ENCODE measurements at regions not wholly inside any gene's neighbourhood (a gene's known extent, or its start where the extent isn't known, plus 50 kb on each side); places are given as distances from the start of the nearest gene placed in this dataset.

DNA sequence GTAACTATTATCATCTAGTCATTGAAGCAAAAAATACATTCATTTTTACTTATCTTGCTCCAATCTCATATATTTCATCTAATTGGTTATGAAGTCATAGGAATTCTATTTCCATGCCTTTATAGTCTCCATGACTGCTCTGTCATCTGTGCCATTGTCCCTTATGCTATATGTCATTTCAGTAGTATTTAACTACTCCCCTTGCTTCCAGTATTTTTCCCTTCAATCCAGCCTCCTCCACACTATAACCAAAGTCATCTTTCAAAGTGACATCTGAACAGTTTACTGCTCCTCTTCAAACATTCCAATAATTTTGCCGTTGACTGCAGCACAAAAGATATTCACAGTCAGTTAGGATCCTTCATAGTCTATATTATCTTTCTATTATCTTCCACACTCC lies 216.6 kb upstream of the HS3ST5 start:
- Mint-ChIP-seq H3K4me3 (ENCODE audit: low read depth) (no peak overlapping the region), H3K36me3 (ENCODE audit: low read depth) (no peaks in the 10 kb centered on the region), H3K4me1 (ENCODE audit: low read depth) (no peaks in the 10 kb centered on the region), H3K27ac (no peak overlapping the region), H3K27me3 (ENCODE audit: low read depth) (no peaks in the 10 kb centered on the region), H3K9me3 (peaks cover 12% of the 10 kb centered on the region)
- intact Hi-C loops (cut with micrococcal nuclease): no loop called here
- DNase-seq (ENCODE audit: low spot score): no peak

GRCh38 chr6:114558153-114558552 lies 215.3 kb upstream of the HS3ST5 start:
- Mint-ChIP-seq H3K27ac (no peak overlapping the region), H3K4me1 (ENCODE audit: low read depth) (no peaks in the 10 kb centered on the region), H3K36me3 (ENCODE audit: low read depth) (no peaks in the 10 kb centered on the region), H3K27me3 (ENCODE audit: low read depth) (no peaks in the 10 kb centered on the region), H3K4me3 (ENCODE audit: low read depth) (no peak overlapping the region), H3K9me3 (peaks cover 13% of the 10 kb centered on the region)
- intact Hi-C loops (cut with micrococcal nuclease): no loop called here
- no peak for DNase-seq (ENCODE audit: low spot score)

GRCh38 chr6:114556846-114557488 lies 214.1 kb upstream of the HS3ST5 start:
- DNase-seq (ENCODE audit: low spot score): no peak

DNA sequence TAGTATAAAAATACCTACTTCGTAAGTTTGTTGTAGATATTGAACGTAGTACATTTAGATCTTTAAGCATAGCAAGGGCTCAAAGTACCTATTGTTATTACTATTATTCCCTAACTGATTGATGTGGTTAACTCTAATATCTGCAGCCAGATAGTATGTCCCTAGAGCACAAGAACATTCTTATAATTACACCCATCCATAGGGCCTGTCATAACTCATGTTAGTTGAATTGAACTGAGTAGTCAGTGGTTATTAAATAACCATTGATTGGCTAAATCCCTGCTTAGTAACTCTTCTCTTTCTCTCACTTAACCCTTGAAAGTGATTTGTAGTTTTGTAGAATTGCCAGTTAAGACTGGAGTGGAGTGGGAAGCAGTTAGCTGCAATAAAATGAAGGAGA lies 207.5 kb upstream of the HS3ST5 start:
- no peaks in the 10 kb centered on the region for H3K27me3 Mint-ChIP-seq (ENCODE audit: low read depth)
- intact Hi-C loops (cut with micrococcal nuclease): no loop called here
- no peak overlapping the region for H3K27ac Mint-ChIP-seq
- H3K36me3 Mint-ChIP-seq (ENCODE audit: low read depth): no peaks in the 10 kb centered on the region
- peaks cover 20% of the 10 kb centered on the region for H3K9me3 Mint-ChIP-seq
- no peak overlapping the region for H3K4me3 Mint-ChIP-seq (ENCODE audit: low read depth)
- DNase-seq (ENCODE audit: low spot score): no peak
- H3K4me1 Mint-ChIP-seq (ENCODE audit: low read depth): no peaks in the 10 kb centered on the region

More at GRCh38 chr6:114556846-114557488, 214.1 kb upstream of the HS3ST5 start:
- no peak overlapping the region for H3K4me3 Mint-ChIP-seq (ENCODE audit: low read depth)
- intact Hi-C loops (cut with micrococcal nuclease): no loop called here
- H3K9me3 Mint-ChIP-seq: peaks cover 20% of the 10 kb centered on the region
- no peaks in the 10 kb centered on the region for H3K4me1 Mint-ChIP-seq (ENCODE audit: low read depth)
- H3K27me3 Mint-ChIP-seq (ENCODE audit: low read depth): no peaks in the 10 kb centered on the region
- H3K27ac Mint-ChIP-seq: no peak overlapping the region
- H3K36me3 Mint-ChIP-seq (ENCODE audit: low read depth): no peaks in the 10 kb centered on the region

DNA sequence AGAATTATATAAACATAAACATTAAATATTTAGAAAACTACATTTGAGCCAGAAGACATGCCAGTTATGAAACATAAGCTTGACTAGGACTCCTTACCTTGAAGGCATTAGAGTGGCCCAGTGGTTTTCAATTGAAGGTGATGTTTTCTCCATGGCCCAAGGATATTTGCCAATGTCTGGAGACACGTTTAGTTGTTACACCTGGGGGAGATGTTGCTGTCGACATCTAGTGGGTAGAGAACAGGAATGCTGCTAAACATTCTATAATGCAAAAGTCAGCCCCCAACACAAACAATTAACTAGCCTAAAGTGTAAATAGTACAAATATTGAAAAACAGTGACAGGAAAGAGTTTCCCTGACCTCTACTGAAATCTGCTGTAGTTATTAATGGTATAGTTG lies 200.9 kb upstream of the HS3ST5 start:
- Mint-ChIP-seq H3K27ac (no peak overlapping the region), H3K9me3 (peaks cover 13% of the 10 kb centered on the region), H3K27me3 (ENCODE audit: low read depth) (no peaks in the 10 kb centered on the region), H3K36me3 (ENCODE audit: low read depth) (no peaks in the 10 kb centered on the region), H3K4me3 (ENCODE audit: low read depth) (no peak overlapping the region), H3K4me1 (ENCODE audit: low read depth) (no peaks in the 10 kb centered on the region)
- DNase-seq (ENCODE audit: low spot score): no peak
- intact Hi-C loops (cut with micrococcal nuclease): loop anchor here (10.0 kb wide), 1 partner anchor 199 kb away; the partner anchor contains the start of gene HS3ST5

GRCh38 chr6:114541794-114542193 lies 199.0 kb upstream of the HS3ST5 start:
- no peaks in the 10 kb centered on the region for H3K27me3 Mint-ChIP-seq (ENCODE audit: low read depth)
- H3K27ac Mint-ChIP-seq: no peak overlapping the region
- no peaks in the 10 kb centered on the region for H3K36me3 Mint-ChIP-seq (ENCODE audit: low read depth)
- H3K4me3 Mint-ChIP-seq (ENCODE audit: low read depth): no peak overlapping the region
- intact Hi-C loops (cut with micrococcal nuclease): loop anchor here (10.0 kb wide), 1 partner anchor 197 kb away; the partner anchor contains the start of gene HS3ST5
- no peak for DNase-seq (ENCODE audit: low spot score)
- H3K4me1 Mint-ChIP-seq (ENCODE audit: low read depth): no peaks in the 10 kb centered on the region
- H3K9me3 Mint-ChIP-seq: peaks cover 16% of the 10 kb centered on the region

GRCh38 chr6:114537977-114538376 lies 195.2 kb upstream of the HS3ST5 start:
- H3K4me1 Mint-ChIP-seq (ENCODE audit: low read depth): no peaks in the 10 kb centered on the region
- no peak overlapping the region for H3K4me3 Mint-ChIP-seq (ENCODE audit: low read depth)
- no peaks in the 10 kb centered on the region for H3K36me3 Mint-ChIP-seq (ENCODE audit: low read depth)
- intact Hi-C loops (cut with micrococcal nuclease): no loop called here
- peaks cover 20% of the 10 kb centered on the region for H3K9me3 Mint-ChIP-seq
- no peak for DNase-seq (ENCODE audit: low spot score)
- no peak overlapping the region for H3K27ac Mint-ChIP-seq
- no peaks in the 10 kb centered on the region for H3K27me3 Mint-ChIP-seq (ENCODE audit: low read depth)

DNA sequence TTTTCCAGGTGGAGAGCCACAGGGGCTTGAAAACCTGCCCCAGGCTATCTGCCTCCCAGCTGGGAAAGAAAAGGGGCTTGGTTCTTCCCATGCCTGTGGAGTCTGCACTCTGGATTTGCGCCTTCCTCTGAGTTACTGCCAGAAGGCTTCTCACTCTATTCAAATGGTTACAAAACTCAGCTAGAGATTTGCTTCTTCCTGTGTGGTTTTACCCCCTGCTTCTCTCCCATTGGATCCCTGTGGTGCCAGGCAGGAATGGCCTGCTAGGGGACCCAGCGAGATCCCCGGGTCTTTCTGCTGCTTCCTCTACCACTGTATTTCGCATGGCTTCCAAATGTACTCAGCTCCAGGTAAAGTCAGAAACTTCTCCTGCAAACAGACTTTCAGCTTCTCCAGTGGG lies 192.0 kb upstream of the HS3ST5 start:
- Mint-ChIP-seq H3K4me1 (ENCODE audit: low read depth) (no peaks in the 10 kb centered on the region), H3K27ac (no peak overlapping the region), H3K4me3 (ENCODE audit: low read depth) (no peak overlapping the region), H3K36me3 (ENCODE audit: low read depth) (no peaks in the 10 kb centered on the region), H3K27me3 (ENCODE audit: low read depth) (no peaks in the 10 kb centered on the region), H3K9me3 (peaks cover 17% of the 10 kb centered on the region)
- intact Hi-C loops (cut with micrococcal nuclease): no loop called here
- no peak for DNase-seq (ENCODE audit: low spot score)

DNA sequence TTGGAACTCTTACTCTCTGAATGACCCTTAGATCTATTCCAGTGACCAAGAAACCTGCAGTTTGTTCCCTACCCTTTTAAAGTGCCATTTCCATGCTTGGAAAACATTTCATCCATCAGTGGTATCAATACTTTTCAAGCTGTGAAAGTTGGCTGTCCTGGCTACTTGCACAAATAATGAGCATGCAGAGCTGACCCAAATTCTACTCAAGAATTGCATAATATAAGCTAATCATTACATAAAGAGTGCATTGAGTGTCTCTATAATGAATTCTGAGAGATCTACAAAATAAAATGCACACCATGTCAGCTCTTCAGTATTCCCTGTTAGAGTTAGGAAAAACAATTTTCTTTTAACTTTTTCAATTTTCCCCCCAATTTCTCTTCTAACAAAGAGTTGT lies 181.3 kb upstream of the HS3ST5 start:
- no peak for DNase-seq (ENCODE audit: low spot score)
- Mint-ChIP-seq H3K9me3 (no peaks in the 10 kb centered on the region), H3K36me3 (ENCODE audit: low read depth) (no peaks in the 10 kb centered on the region), H3K4me3 (ENCODE audit: low read depth) (no peak overlapping the region), H3K4me1 (ENCODE audit: low read depth) (no peaks in the 10 kb centered on the region), H3K27ac (no peak overlapping the region), H3K27me3 (ENCODE audit: low read depth) (no peaks in the 10 kb centered on the region)
- intact Hi-C loops (cut with micrococcal nuclease): no loop called here

DNA sequence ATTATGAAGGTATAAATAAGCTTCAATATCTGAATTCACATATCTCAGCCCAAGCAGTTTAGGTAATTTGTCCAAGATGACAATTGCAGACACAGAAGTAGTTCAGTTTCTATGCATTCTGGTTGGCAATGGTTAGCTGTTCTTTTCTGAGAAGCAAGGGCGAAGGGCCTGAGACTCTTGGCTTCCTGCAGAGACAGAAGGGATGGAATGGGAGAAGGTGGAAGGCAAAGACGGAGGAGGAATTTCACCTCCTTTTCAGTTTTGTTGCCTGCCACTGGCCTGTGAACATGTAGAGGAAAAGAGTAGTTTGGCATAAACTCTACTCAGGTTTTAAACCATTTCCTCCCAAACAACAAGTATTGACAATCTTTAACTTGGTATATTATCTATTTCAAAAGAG lies 180.7 kb upstream of the HS3ST5 start:
- intact Hi-C loops (cut with micrococcal nuclease): no loop called here
- DNase-seq (ENCODE audit: low spot score): no peak
- Mint-ChIP-seq H3K9me3 (no peaks in the 10 kb centered on the region), H3K36me3 (ENCODE audit: low read depth) (no peaks in the 10 kb centered on the region), H3K4me1 (ENCODE audit: low read depth) (no peaks in the 10 kb centered on the region), H3K27me3 (ENCODE audit: low read depth) (no peaks in the 10 kb centered on the region), H3K27ac (no peak overlapping the region), H3K4me3 (ENCODE audit: low read depth) (no peak overlapping the region)

- Mint-ChIP-seq H3K36me3 (ENCODE audit: low read depth) (no peaks in the 10 kb centered on the region), H3K4me3 (ENCODE audit: low read depth) (no peak overlapping the region), H3K27me3 (ENCODE audit: low read depth) (no peaks in the 10 kb centered on the region), H3K9me3 (no peaks in the 10 kb centered on the region), H3K27ac (no peak overlapping the region), H3K4me1 (ENCODE audit: low read depth) (no peaks in the 10 kb centered on the region)
- DNase-seq (ENCODE audit: low spot score): no peak
- intact Hi-C loops (cut with micrococcal nuclease): no loop called here
These were observed 179.1 kb upstream of the HS3ST5 start for GRCh38 chr6:114521926-114522325.

DNA sequence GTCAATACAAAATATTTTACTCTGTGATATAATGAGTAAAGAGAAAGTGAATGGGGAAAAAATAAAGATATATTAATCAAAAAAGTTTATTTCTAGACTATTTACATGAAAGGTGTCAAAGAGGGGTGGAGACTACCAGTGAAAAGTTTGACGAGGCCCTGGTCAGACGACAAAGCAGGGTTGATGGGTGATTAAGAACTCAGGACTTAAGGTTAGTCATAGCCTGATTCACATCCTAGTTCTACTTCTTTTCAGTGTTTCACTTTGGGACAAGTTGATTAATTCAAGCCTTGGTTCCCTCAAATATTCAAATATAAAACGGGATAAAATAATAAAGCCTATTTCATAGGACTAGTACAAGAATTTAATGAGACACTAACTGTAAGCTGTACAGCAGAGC lies 178.2 kb upstream of the HS3ST5 start:
- DNase-seq (ENCODE audit: low spot score): no peak
- Mint-ChIP-seq H3K27ac (no peak overlapping the region), H3K4me3 (ENCODE audit: low read depth) (no peak overlapping the region), H3K27me3 (ENCODE audit: low read depth) (no peaks in the 10 kb centered on the region), H3K9me3 (no peaks in the 10 kb centered on the region), H3K36me3 (ENCODE audit: low read depth) (no peaks in the 10 kb centered on the region), H3K4me1 (ENCODE audit: low read depth) (no peaks in the 10 kb centered on the region)
- intact Hi-C loops (cut with micrococcal nuclease): no loop called here

- no peaks in the 10 kb centered on the region for H3K4me1 Mint-ChIP-seq (ENCODE audit: low read depth)
- H3K4me3 Mint-ChIP-seq (ENCODE audit: low read depth): no peak overlapping the region
- H3K27ac Mint-ChIP-seq: no peak overlapping the region
- no peaks in the 10 kb centered on the region for H3K36me3 Mint-ChIP-seq (ENCODE audit: low read depth)
- intact Hi-C loops (cut with micrococcal nuclease): no loop called here
- H3K9me3 Mint-ChIP-seq: no peaks in the 10 kb centered on the region
- DNase-seq (ENCODE audit: low spot score): no peak
- H3K27me3 Mint-ChIP-seq (ENCODE audit: low read depth): no peaks in the 10 kb centered on the region
These were observed 171.3 kb upstream of the HS3ST5 start for GRCh38 chr6:114514170-114514569.

DNA sequence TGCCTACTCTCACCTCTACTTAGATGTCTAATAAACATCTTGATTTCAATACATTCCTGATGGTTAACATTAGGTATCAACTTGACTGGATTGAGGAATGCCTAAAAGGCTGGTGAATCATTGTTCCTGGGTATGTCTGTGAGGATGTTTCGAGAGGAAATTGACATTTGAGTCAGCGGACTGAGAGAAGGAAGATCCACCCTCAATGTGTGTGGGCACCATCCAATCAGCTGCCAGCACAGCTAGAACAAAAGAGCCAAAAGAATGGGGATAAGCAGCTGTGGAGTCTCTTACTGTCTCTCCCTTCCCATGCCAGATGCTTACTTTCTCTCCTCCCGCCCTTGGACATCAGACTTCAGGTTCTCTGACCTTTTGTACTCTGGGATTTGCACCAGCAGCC lies 128.6 kb upstream of the HS3ST5 start:
- DNase-seq (ENCODE audit: low spot score): no peak
- Mint-ChIP-seq H3K27ac (no peak overlapping the region), H3K9me3 (no peaks in the 10 kb centered on the region), H3K36me3 (ENCODE audit: low read depth) (no peaks in the 10 kb centered on the region), H3K27me3 (ENCODE audit: low read depth) (no peaks in the 10 kb centered on the region), H3K4me3 (ENCODE audit: low read depth) (no peak overlapping the region), H3K4me1 (ENCODE audit: low read depth) (no peaks in the 10 kb centered on the region)
- intact Hi-C loops (cut with micrococcal nuclease): no loop called here

Data from activated T-helper 2 cell treated with anti-CD3 and anti-CD28 coated beads, Interferon-gamma antibody, Interleukin-2, Interleukin-4, amounts not matched to agents 10 μg/mL and 5 μg/mL and 100 μg/mL, durations not matched to agents 14 hours and 24 hours and 36 hours (primary cell).